ENCODE measurements at regions not wholly inside any gene's neighbourhood (a gene's known extent, or its start where the extent isn't known, plus 50 kb on each side); places are given as distances from the start of the nearest gene placed in this dataset.
A peak's percentile ranks its signal among the peaks of the same experiment; 100 is the strongest.

- DNase-seq = no peak
These were observed 73.1 kb downstream of the IRF8 start for GRCh38 chr16:85971902-85972638.

GRCh38 chr16:85974428-85975375 is 75.7 kb downstream of the IRF8 start:
- DNase-seq = no peak

- no peak for DNase-seq
These were observed 76.6 kb downstream of the IRF8 start for GRCh38 chr16:85975451-85975981.

- no peak for DNase-seq
These were observed 79.4 kb downstream of the IRF8 start for GRCh38 chr16:85978291-85978775.

GRCh38 chr16:85978976-85979375 is 80.0 kb downstream of the IRF8 start:
- no peak for DNase-seq

GRCh38 chr16:85979605-85980004 is 80.6 kb downstream of the IRF8 start:
- no peak for DNase-seq

GRCh38 chr16:85980686-85981085 is 81.7 kb downstream of the IRF8 start:
- DNase-seq = no peak

- no peak for DNase-seq
These were observed 83.0 kb downstream of the IRF8 start for GRCh38 chr16:85981826-85982562.

GRCh38 chr16:85982563-85982939 is 83.6 kb downstream of the IRF8 start:
- no peak for DNase-seq

GRCh38 chr16:85983064-85983463 is 84.1 kb downstream of the IRF8 start:
- DNase-seq = no peak

- DNase-seq = no peak
These were observed 84.8 kb downstream of the IRF8 start for GRCh38 chr16:85983606-85984230.

- no peak for DNase-seq
These were observed 85.4 kb downstream of the IRF8 start for GRCh38 chr16:85984231-85984880.

GRCh38 chr16:85984947-85985451 is 86.0 kb downstream of the IRF8 start:
- DNase-seq = no peak

GRCh38 chr16:85986931-85987749 is 88.2 kb downstream of the IRF8 start:
- peak; percentile 35 to 61 for DNase-seq

GRCh38 chr16:85987750-85988078 is 88.8 kb downstream of the IRF8 start:
- no peak for DNase-seq

- no peak for DNase-seq
These were observed 89.3 kb downstream of the IRF8 start for GRCh38 chr16:85988306-85988705.

- peak in 1 of 2 donors; percentile 38 for DNase-seq
These were observed 89.9 kb downstream of the IRF8 start for GRCh38 chr16:85988723-85989313.

- DNase-seq = no peak
These were observed 90.4 kb downstream of the IRF8 start for GRCh38 chr16:85989376-85989775.

- no peak for DNase-seq
These were observed 91.1 kb downstream of the IRF8 start for GRCh38 chr16:85989863-85990643.

Data from stimulated activated CD4-positive, alpha-beta T cell treated with anti-CD3 and anti-CD28 coated beads, Interleukin-2, amount 100 ng/mL, for 48 hours (primary cell).